HCEC 1CT (cell line): ENCODE measurements at regions not wholly inside any gene's neighbourhood (a gene's known extent, or its start where the extent isn't known, plus 50 kb on each side); places are given as distances from the start of the nearest gene placed in this dataset.
"Not testable (repeated sequence)": the region's sequence is repeated elsewhere in the genome, so short reads cannot be mapped to it uniquely, and the experiment has no call there.

Source experiments
- DNase-seq: peaks from one replicate; pipeline ENCODE4 v3.0.0-alpha.2; 2017

- DNase-seq: no peak
Measured at GRCh38 chr1:96222701-96223100, 498.9 kb upstream of the PTBP2 start.

GRCh38 chr1:96224229-96224628 lies 497.4 kb upstream of the PTBP2 start:
- not testable (repeated sequence) for DNase-seq

- peak; percentile 6 for DNase-seq
Measured at GRCh38 chr1:96233422-96233821, 488.2 kb upstream of the PTBP2 start.

GRCh38 chr1:96234299-96234698 lies 487.3 kb upstream of the PTBP2 start:
- DNase-seq: peak; percentile 15

- DNase-seq: peak; percentile 59
Measured at GRCh38 chr1:96236156-96236739, 485.3 kb upstream of the PTBP2 start.

- no peak for DNase-seq
Measured at GRCh38 chr1:96238426-96238825, 483.2 kb upstream of the PTBP2 start.

- no peak for DNase-seq
Measured at GRCh38 chr1:96240438-96240837, 481.1 kb upstream of the PTBP2 start.

GRCh38 chr1:96253246-96254035 lies 468.1 kb upstream of the PTBP2 start:
- peak; percentile 72 for DNase-seq

GRCh38 chr1:96256130-96256790 lies 465.3 kb upstream of the PTBP2 start:
- DNase-seq: no peak

- DNase-seq: no peak
Measured at GRCh38 chr1:96259399-96259798, 462.2 kb upstream of the PTBP2 start.

- DNase-seq: no peak
Measured at GRCh38 chr1:96281491-96281890, 440.1 kb upstream of the PTBP2 start.

GRCh38 chr1:96290033-96290432 lies 431.6 kb upstream of the PTBP2 start:
- DNase-seq: no peak

GRCh38 chr1:96290801-96291200 lies 430.8 kb upstream of the PTBP2 start:
- DNase-seq: no peak

GRCh38 chr1:96291468-96291867 lies 430.1 kb upstream of the PTBP2 start:
- DNase-seq: no peak

GRCh38 chr1:96292141-96292540 lies 429.4 kb upstream of the PTBP2 start:
- no peak for DNase-seq

GRCh38 chr1:96296991-96297390 lies 424.6 kb upstream of the PTBP2 start:
- DNase-seq: no peak

GRCh38 chr1:96306809-96307560 lies 414.6 kb upstream of the PTBP2 start:
- DNase-seq: peak; percentile 85

GRCh38 chr1:96308314-96308713 lies 413.3 kb upstream of the PTBP2 start:
- DNase-seq: no peak

- DNase-seq: peak; percentile 80
Measured at GRCh38 chr1:96309783-96310182, 411.8 kb upstream of the PTBP2 start.

GRCh38 chr1:96313216-96313615 lies 408.4 kb upstream of the PTBP2 start:
- DNase-seq: peak; percentile 77

- DNase-seq: no peak
Measured at GRCh38 chr1:96329121-96329520, 392.5 kb upstream of the PTBP2 start.

GRCh38 chr1:96331596-96331995 lies 390.0 kb upstream of the PTBP2 start:
- no peak for DNase-seq

- no peak for DNase-seq
Measured at GRCh38 chr1:96333522-96334235, 387.9 kb upstream of the PTBP2 start.
